Gastrocnemius medialis (tissue), 4 donors: ENCODE measurements at regions not wholly inside any gene's neighbourhood (a gene's known extent, or its start where the extent isn't known, plus 50 kb on each side); places are given as distances from the start of the nearest gene placed in this dataset.
"Not testable (repeated sequence)": the region's sequence is repeated elsewhere in the genome, so short reads cannot be mapped to it uniquely, and the experiment has no call there.

Source experiments
- POLR2A ChIP-seq, 2 donors: fragments of 450-650 bp; IDR thresholded peaks; one replicate each; pipeline ENCODE4 v1.6.1; 2017; ENCODE audit warnings: antibody characterized with exemption in 2 of 2, mild to moderate bottlenecking in 2 of 2, moderate library complexity in 2 of 2
- TF ChIP-seq, protein P1 (sequence below), 5 experiments: fragments of 450-650 bp in 3 of 5; fragments of 200-600 bp in 2 of 5; sonication (generic) in 2 of 5; IDR thresholded peaks in 4 of 5; conservative IDR thresholded peaks in 1 of 5; 1 replicate in 4 of 5; 2 replicates in 1 of 5; pipeline ENCODE4 v1.5.1; 2016 to 2019; ENCODE audit warnings: antibody characterized with exemption in 5 of 5, mild to moderate bottlenecking in 3 of 5, moderate library complexity in 3 of 5

DNA sequence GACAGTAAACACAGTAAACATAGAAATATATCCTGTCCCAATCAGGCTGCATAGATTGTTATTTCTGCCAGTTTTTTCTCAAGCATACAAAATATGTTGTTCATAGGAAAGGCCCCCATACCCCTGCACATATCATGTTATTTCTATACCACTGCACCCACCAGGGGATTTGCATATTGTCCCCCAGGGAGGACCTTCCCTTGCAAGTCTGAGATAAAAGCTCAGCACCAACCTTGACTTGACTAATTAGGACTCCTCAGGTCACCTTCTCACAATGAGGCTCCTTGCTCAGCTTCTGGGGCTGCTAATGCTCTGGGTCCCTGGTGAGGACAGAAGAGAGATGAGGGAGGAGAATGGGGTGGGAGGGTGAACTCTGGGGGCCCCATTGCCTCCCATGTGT lies 1313.1 kb downstream of the RPIA start:
- TF ChIP-seq, protein P1, sequence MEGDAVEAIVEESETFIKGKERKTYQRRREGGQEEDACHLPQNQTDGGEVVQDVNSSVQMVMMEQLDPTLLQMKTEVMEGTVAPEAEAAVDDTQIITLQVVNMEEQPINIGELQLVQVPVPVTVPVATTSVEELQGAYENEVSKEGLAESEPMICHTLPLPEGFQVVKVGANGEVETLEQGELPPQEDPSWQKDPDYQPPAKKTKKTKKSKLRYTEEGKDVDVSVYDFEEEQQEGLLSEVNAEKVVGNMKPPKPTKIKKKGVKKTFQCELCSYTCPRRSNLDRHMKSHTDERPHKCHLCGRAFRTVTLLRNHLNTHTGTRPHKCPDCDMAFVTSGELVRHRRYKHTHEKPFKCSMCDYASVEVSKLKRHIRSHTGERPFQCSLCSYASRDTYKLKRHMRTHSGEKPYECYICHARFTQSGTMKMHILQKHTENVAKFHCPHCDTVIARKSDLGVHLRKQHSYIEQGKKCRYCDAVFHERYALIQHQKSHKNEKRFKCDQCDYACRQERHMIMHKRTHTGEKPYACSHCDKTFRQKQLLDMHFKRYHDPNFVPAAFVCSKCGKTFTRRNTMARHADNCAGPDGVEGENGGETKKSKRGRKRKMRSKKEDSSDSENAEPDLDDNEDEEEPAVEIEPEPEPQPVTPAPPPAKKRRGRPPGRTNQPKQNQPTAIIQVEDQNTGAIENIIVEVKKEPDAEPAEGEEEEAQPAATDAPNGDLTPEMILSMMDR (IDR thresholded peaks at IDR 0.05 in 4 of 5, conservative IDR thresholded peaks at IDR 0.05 in 1 of 5), result not testable (repeated sequence)
- TF ChIP-seq POLR2A (IDR thresholded peaks at IDR 0.05), result not testable (repeated sequence)
